CD4-positive, alpha-beta T cell treated with Interferon alpha-2 for 1 hour (primary cell): ENCODE measurements at regions not wholly inside any gene's neighbourhood (a gene's known extent, or its start where the extent isn't known, plus 50 kb on each side); places are given as distances from the start of the nearest gene placed in this dataset.

Experiments
- DNase-seq, 2 donors: peaks; one replicate each; pipeline ENCODE4 v3.0.0-alpha.2; 2020 to 2022

DNA sequence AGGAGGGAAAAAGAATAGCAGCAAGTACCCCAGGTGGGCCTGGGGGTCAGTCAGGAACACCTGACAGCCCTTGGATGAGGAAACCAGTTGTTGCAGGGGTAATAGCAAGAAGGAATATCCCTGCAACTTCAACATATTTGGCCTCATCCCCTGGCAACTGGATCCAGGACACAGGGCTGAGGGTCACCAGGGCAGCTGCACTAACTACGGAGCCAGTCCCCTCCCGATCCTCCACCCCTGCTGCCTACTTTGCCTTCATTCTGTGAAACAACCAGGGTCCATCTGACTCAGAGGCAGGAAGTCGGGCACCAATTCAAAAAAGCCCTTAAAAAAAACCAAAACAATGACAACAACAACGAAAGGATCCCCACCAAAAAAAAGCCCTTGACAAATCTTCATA, 52.9 kb downstream of the FRMPD3 start:
- DNase-seq, result no peak

DNA sequence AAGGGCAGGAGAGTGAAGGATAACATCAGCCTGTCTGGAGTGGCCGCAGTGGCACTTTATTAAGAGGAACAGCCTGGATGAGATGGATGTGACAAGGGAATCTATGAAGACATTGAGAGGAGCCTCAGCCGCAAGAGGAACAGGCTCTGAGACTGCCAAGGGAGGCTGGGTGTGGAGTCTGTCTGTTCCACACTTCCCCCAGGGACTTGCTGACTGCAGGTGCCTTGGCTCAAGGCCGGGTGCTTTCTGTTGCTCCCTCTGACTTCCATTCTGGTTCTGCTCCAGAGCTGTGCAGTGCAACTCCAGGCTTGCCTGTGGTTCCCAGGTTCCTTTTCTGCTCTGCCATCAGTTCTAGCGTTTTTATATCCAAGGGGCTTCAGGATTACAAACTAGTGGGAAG, 54.6 kb downstream of the FRMPD3 start:
- no peak for DNase-seq

DNA sequence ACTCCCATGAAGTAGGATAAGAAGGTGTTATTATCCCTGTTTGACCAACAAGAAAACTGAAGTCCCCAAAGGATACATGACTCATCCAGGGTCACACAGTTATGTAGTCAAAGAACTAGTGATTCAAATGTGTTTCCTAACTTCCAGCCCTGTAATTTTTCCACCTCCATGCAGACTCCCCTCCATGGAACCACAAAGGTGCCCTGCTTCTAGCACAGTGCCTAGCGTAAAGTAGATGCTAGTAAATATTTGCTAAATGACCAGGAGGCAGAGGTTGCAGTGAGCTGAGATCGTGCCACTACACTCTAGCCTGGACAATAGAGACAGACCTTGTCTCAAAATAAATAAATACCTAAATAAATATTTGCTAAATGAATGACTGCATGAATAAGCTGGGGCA, 55.8 kb downstream of the FRMPD3 start:
- DNase-seq, result no peak

DNA sequence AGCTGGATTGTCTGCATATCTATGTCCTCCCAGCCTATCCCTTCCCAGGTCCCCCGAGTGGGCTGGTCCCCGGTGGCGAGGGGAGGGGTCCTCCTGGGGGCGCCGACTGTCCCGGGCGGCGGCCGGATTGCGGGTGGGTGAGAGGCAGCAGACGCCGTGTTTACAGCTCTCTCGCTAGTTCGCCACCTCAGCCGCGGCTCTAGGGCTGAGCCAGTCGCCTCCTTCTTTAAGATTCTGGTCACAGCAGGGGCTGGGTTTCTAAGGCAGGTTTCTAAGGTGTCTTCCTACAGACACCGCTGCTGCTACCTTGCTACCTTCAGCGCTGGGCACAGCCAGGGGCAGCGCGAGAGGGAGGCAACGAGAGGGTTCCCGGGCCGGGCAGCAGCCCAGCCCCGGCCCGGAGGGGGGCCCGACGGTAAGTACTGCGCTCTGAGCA, 57.2 kb downstream of the FRMPD3 start:
- no peak for DNase-seq

DNA sequence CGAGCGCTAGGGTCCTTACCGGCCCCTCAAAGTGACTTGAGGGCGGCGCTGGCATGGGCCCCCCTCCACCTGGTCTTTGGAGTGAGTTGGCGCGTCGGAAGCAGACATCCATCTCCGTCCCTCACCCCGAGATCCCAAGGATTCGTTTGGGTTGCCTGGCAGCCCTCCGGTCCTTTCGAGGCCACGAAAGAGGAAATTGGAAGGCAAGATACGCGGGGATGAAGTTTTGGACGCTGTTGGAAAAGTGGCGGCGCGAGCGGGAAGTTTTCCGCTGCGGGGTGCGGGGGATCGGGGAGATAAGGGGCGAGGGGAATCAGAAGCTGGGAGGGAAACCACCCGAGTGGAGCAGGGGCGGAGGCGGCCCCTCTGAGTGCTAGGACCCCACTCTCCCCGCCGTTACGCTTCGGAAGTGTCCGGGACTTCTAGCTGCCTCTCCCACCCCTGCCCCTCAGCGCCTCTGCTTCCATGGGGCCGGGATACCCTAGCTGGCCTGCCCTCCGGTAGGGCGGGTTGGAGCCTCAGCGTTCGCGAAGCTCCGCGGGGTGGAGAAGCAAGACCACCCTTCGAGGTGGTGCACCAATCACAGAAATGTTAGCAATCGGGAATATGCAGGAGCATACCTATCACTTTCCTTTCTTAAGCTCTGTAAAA, 57.8 kb downstream of the FRMPD3 start:
- DNase-seq, result no peak

DNA sequence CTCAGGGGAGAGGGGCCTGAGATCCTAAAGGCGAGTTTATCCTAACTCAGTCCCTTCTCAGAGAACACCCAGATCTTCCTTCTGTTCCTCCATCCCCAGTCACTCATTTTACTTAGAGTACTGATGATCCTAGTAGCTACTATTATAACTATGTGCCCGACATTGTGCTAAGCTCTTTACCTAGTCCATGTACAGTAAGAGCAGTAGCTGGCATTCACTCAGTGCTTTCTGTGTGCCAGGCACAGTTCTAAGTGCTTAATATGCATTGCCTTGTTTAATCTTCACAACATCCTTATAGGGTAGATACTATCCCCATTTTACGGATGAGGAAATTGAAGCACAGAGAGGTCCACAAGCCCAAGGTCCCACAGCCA, 58.3 kb downstream of the FRMPD3 start:
- no peak for DNase-seq

DNA sequence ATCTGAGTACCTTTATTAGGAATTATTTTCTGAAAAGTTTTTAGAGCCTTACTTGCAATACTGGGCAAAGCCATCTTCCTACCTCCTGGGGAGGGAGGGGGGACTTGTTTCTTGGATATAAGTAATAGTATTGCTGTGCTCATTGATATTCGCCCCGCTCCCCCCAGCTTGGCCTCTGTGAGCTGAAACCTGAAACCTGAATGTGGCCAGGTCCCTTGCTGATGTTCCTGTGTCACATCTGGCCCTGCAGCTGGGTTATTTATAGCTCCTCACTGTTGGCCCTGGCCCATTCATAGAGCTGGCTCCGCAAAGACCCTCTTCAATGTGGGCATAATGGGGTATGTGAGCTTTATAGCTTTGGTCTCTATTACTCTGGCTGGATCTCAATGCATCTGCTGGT, 59.5 kb downstream of the FRMPD3 start:
- DNase-seq, result no peak

DNA sequence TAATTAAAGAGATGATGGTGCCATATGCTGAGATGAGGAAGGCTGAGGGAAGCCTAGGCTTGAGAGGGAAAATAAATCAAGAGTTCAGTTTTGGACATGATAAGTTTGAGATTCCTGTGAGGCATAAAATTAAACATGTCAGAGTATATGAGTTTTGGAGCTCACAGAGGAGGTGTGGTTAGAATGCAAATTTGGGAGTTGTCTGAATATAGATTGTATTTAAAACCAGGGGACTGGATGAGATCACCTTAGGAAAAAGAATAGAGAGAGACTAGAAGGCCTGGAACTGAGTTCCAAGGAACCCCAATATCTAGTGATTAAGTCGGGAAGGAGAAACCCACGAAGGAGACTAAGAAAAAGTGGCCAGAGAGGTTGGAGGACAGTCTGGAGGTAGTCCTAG, 65.5 kb downstream of the FRMPD3 start:
- no peak for DNase-seq

DNA sequence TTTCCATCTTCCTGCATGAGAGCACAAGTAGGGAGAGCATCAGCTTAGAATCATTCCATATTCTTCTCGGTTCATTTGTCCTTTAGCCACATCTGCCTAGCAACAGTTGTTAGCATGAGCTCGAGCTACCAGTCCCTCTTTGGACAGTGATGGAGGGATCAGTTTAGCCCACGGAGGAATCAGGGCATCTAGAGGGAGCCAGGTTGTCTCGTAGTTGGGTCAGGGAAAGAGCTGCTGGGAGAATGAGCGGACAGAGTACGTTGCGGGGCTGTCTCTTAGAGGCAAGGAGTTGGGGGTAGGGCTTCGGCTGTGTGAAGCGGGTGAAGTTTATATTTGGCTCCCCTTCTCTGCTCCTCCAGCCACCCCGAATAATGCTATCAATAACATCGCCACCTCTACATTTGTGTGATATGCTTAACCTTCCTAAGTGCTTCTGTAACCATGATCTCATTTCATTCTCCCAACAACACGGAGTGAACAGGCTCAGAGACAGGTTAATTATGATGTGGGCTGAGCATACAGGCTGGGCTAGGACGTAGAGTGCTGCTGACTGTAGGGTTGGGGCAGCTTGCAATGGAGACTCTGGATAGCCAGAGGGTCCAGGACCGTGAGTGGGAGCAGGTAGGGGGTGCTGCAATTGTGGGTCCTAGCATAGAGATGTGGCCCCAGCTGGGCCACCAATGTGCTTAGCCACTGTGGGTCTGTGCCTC, 72.6 kb downstream of the FRMPD3 start:
- DNase-seq, result no peak

DNA sequence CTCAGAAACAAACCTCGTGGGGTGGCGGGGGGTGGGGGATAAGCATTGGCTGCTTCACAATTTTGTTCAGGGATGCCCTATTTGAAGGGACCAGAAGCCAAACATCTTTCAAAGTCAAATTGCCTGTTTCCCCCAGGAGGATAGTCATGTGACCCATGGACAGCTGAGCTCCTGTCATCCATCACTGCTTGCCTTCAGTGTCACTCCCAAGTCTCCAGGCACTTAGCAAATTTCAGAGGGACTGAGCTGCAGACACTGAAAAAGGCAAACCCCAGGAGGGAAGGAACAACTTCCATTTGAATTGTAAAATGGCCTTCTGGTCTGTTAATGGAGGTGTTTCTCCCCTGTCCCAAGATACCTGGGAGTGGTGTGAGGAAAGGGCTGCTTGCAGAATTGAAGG, 73.4 kb downstream of the FRMPD3 start:
- no peak for DNase-seq

DNA sequence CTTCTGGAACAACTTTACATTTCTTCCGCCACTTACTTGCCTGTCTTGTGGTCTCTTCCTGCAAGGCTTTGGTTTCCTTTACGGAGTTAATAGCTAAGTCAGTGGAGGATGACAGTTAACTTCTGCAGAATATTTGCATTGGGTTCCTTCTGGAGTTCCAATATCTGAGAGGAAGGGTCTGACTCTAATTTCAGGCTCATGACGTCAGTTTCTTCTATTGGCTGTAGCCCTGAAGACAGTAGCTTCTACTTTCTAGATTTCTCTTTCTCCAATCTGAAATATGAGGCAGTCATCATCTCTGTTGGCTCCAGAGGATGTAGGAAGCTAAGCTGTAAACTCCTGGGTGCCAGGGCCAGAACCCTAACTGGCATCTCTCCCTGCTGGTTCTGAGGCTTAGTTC, 76.7 kb downstream of the FRMPD3 start:
- DNase-seq, result no peak

DNA sequence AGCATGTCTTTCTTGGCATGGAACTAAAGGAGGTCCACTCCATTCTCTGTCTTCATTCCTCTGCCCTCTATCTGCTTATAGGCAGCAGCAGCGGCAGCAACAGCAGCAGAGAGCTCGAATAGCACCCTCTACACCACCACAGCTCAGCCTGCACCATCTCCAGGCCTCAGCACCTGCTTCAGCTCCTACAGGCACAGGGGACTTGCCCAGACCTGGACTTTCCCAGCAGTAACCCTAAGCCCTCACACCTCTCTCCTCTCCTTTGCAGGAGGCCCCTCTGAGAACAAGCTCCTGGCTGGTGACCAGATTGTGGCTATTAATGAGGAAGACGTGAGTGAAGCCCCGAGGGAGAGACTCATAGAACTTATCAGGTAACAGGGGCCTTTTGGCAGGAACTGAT, 80.7 kb downstream of the FRMPD3 start:
- no peak for DNase-seq

DNA sequence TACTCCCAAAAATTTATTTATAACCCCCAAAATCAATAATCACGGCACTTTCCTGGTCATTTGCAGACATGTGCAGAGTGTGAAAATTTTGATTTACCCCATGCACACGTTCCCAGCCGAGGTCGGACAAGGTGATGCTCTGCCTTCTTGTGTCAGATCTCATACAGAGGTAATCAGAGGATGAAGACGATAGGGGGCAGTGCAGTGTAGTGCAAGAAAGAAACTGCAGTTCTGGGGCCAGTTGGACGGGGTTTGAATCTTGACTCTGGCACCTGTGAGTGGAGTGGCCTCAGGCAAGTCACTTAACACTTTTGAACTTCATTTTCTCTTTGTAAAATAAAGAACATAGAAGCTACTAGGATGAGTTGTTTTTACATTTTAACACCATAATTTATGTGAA, 88.4 kb downstream of the FRMPD3 start:
- DNase-seq, result peak; percentile 11 to 50

DNA sequence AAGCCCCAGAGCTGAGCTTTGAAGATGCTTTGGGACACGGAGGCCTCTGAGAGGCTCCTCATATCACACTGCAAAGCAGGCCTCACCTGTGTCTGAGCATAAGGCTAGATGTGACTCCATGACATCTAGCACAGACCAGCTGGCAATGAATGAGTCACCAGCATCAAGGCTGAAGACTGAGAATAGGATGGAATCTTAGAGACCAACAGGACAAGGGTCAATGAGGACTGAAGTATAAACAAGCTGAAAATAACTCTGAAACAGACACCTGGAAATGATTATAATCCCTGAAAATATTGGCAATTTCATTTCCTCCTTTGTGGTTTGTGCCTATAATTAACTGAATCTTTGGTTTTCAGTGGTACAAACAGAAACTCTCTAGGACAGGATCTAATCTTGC, 87.1 kb upstream of the PRPS1 start:
- DNase-seq, result no peak

DNA sequence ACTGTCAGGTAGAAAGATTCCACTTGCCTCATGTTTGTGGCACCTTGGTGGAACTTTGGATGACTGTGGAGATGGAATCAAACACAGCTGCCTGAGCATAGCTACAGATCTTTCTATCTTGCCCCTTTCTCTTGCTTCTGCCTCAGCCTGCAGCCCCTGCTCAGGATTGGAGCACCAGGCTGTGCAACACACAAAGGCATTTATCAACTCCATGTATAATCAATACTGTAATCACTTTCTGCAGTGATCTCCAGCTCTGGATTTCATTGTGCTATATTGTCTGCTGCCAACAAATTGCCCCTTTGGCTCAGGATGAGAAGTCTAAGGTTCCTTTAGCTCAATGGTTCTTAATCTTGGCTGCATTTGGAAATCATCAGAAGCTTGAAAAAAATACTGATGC, 86.3 kb upstream of the PRPS1 start:
- no peak for DNase-seq

DNA sequence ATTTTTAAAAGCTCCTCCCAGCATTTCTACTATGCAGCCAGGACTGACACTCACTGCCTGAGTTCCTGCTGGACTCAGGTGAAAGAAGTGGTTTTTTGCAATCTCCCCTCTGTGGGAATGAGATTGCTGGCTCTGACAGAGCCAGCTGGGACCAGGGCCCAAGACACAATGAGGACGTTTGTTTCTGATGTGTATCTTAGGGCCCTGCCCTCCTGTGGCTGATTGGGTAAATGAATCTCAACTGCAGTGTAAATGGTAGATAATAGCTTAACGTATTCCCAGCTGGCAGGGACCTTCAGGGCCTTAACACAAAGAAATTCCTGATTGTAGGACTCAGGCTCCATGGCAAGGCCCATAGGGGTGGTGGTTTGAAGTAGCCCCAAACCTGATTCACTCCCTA, 85.8 kb upstream of the PRPS1 start:
- no peak for DNase-seq

DNA sequence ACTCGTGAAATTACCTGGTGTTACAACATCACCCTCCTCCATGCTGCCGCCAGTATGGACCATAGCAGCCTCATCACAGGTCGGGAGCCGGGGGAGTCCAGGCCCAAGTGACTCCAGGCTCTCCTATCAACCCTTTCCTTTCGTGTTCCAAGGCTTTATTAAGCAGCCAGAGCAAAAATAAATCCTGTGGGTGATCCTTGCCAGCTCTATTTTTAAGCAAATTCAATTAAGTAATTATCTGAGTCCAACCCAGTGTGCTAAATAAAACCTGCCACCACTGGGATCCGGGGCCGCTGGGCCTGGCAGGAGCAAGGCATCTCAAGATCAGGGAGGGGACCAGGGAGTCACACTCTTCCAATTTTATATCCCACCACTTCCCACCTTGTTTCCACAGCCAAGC, 80.7 kb upstream of the PRPS1 start:
- no peak for DNase-seq

DNA sequence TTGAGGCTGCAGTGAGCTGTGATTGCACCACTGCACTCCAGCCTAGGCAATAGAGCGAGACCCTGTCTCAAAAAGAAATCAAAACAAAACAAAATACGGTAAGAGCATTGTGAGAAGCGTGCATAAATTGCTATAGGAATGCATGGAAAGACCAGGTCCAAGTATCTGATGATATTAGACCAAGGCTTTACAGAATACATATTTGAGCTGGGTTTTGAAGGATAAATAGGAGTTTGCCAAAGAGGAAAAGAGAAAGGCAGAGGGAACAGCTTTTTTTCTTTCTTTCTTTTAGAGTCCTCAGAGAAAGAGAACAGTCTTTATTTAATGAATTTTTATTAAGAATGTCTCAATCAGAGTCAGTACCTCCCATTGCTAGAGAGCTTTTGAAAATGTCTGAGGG, 79.5 kb upstream of the PRPS1 start:
- no peak for DNase-seq

DNA sequence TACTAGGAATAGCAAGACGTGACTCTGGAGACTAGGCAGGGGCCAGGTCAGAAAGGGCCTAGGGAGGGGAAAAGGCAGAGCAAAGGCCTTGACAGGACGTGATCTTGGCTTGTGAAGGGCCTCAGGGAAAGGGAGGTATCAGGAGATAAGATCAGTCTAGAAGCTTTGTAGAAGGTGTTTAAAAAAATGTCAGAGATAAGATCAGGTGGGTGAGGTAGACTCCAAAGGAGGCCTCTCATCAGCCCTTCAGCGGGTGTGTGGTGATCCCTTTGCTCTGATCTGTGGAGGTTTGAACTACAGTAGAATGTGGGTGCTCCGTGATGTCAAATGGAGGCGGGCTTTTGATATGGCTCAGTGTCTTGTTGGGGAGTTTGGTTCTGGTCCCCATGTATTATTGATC, 78.8 kb upstream of the PRPS1 start:
- peak; percentile 3 to 33 for DNase-seq

DNA sequence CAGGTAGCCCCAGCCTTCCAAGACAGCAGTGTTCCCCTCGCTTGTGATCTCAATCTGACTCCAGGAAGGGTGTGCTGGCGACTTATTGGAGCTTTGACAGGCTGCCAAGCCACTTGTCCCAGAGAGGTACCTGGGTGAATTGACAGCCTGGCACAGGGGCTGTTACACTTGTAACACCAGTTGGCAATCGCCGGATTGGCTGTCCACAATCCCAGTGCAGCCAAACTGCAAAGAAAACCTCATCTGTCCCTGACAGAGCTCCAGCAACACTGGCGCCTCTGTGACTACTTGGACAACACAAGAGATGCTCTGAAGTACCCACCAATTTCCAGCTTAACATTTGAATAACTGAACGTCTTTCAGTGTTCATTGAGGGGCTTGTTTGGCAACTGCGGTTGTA, 76.8 kb upstream of the PRPS1 start:
- no peak for DNase-seq

DNA sequence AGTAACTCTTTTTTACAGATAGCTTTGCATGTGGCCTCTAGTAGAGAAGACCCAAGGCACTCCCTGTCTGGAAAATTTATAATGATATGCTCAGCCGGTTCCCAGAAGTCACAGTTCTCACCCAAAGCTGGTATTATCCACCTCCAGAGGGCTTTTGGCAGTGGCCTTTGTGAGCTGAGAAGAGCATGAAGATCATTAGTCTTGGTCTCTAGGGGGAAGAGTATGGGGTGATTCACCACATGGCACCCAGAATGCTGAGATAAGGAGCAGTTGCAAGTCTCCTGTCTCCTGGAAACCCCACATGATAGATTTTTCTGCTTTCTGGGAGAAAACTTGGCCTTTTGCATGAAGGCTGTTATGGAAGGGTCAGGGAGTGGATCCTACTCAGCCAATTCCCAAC, 75.4 kb upstream of the PRPS1 start:
- DNase-seq, result no peak

DNA sequence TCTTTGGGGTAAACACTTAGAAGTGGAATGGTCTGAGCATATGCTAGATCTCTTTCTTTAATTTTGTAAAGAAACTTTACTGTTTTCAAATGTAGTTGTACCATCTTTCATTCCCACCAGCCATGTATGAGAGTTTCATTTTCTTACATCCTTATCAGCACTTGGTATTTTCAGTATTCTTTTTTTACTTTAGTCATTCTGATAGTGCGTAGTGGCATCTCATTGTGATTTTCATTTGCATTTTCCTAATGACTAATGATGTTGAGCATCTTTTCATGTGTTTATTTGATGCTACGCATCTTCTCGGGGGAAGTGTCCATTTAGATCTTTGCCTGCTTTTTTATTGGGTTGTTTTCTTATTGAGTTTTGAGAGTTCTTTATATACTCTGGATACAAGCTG, 71.3 kb upstream of the PRPS1 start:
- no peak for DNase-seq

DNA sequence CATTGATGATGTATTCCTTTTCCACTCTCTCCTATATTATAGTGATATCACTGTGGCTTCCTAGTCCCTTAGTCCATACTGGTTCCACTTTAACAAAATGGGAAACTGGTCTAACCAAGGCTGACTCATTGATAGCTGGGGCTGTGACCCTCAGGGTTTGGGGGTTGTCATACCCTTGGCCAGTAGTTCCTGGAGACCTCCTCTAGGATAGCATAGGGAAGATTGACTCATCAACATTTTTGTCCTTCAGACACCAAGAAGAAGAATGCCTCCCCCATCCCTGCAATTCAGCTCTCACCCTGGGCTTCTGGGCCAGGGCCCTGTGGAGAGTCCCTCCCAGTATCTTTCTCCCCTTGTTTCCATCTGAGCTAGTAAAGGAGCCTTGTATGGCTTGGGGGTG, 68.8 kb upstream of the PRPS1 start:
- DNase-seq, result no peak

DNA sequence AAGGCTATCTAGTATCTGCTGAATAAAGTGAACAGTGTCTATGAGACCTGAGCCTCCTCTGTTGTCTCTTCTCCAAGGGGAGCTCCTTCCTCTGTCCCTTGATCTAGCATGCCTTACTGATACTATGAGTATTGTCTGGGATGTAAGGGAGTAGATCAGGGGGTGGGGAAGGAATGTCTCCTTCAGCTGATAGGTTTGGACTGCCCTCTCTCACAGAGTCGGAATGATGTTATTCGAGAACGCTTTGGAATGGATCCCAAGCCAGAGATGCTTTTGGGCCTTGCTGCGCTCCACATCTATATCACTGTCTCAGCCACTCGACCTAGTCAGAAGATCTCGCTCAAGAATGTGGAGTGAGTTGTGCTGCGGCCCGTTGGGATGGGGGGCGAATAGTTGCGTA, 68.3 kb upstream of the PRPS1 start:
- DNase-seq, result no peak

DNA sequence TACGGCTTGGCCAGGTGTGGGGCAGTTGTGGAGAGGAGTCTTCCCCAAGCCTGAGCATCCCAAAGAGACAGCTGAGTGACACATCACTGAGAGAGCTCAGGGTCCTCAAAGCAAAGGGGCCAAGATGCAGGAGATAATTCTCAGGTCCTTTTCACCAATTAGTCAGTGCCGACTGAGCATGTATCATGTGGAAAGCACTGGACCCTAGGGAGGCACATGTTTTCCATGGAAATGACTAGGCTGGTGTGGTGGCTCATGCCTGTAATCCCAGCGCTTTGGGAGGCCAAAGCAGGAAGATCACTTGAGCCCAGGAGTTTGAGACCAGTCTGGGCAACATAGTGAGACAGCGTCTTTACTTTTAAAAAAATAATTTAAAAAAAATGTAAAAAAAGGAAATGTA, 67.3 kb upstream of the PRPS1 start:
- no peak for DNase-seq
